Epithelial cell of esophagus (primary cell): ENCODE measurements at regions not wholly inside any gene's neighbourhood (a gene's known extent, or its start where the extent isn't known, plus 50 kb on each side); places are given as distances from the start of the nearest gene placed in this dataset.
A peak's percentile ranks its signal among the peaks of the same experiment; 100 is the strongest.

Experiments
- DNase-seq: peaks from one replicate; pipeline ENCODE4 v3.0.0; 2010; ENCODE audit warnings: low read depth
- H3K4me3 ChIP-seq: 2 replicates; pipeline ENCODE4 v1.5.1; 2011; ENCODE audit warnings: mild to moderate bottlenecking, low read length, control low read depth
- TF ChIP-seq, protein P1 (sequence below): IDR thresholded peaks from 2 replicates; pipeline ENCODE4 v1.5.1; 2011; ENCODE audit warnings: low read depth, mild to moderate bottlenecking, low read length, control low read depth, inconsistent platforms; ENCODE audit not compliant: insufficient read depth; ENCODE audit errors: missing control alignments

DNA sequence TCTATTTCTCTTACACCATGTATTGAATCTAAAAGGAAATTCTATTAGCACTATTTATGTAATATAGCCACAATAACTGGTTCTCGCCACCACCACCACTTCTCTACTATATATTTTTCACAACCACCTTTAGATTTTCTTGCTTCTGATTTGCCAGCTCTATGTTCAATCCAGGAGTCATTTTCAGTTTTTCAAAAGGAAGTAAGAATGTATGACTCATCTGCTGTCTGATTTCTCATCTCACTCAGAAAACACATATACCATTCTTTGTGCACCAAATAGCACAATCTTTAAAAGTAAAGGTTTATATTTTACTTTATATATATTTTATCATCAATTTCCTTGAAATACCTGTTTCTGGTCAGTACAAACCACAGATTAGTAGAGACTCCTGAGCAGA lies 1127.5 kb downstream of the TAF11L14 start:
- peak; percentile 57 for DNase-seq
- H3K4me3 ChIP-seq: no peak overlapping the region
- TF ChIP-seq, protein P1, sequence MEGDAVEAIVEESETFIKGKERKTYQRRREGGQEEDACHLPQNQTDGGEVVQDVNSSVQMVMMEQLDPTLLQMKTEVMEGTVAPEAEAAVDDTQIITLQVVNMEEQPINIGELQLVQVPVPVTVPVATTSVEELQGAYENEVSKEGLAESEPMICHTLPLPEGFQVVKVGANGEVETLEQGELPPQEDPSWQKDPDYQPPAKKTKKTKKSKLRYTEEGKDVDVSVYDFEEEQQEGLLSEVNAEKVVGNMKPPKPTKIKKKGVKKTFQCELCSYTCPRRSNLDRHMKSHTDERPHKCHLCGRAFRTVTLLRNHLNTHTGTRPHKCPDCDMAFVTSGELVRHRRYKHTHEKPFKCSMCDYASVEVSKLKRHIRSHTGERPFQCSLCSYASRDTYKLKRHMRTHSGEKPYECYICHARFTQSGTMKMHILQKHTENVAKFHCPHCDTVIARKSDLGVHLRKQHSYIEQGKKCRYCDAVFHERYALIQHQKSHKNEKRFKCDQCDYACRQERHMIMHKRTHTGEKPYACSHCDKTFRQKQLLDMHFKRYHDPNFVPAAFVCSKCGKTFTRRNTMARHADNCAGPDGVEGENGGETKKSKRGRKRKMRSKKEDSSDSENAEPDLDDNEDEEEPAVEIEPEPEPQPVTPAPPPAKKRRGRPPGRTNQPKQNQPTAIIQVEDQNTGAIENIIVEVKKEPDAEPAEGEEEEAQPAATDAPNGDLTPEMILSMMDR: no peak

DNA sequence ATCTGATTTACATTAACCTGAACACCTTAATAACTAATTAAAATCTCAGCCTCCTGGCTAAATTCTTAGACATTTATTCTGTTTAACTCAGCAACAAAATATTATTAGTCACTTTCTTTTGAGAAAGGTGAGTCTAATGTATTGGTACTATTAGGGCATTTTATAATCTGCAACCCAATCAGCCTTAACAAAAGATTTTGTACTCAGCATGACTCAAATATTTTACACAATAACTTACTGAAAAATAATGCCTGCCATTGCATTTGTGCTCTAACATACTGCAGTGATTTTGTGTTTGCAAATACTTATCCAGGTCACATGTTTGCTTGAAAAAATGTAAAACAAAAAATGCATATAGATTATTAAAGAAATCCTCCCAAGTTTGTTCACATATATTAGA lies 1129.9 kb downstream of the TAF11L14 start:
- H3K4me3 ChIP-seq: no peak overlapping the region
- TF ChIP-seq, protein P1: no peak
- peak; percentile 61 for DNase-seq

DNA sequence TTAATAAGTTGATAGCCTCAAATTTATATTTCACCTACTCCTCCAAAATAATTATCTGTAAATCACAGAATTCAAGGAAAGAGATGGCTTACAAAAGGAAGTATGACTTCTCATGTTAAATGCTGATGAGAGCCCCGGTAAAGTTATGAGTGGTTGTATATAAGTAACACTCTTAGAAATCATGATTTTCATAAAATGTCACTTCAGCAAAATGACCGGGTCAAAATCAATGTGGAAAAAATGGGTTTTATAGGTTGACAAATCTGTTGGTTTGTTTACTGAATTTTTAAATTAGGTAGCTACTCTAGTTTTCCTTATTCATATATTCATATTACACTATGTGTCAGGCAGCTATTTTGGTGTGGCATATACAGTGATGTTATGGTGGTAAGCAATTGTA lies 1131.0 kb downstream of the TAF11L14 start:
- TF ChIP-seq, protein P1: no peak
- DNase-seq: no peak
- no peak overlapping the region for H3K4me3 ChIP-seq

- TF ChIP-seq, protein P1: no peak
- H3K4me3 ChIP-seq: no peak overlapping the region
- DNase-seq: peak; percentile 56
Observed at GRCh38 chr5:18771097-18771610, 1136.9 kb downstream of the TAF11L14 start.

- TF ChIP-seq, protein P1: peak; percentile 88
- peak; percentile 82 for DNase-seq
- no peak overlapping the region for H3K4me3 ChIP-seq
Observed at GRCh38 chr5:18772475-18772874, 1138.2 kb downstream of the TAF11L14 start.

- DNase-seq: no peak
- TF ChIP-seq, protein P1: no peak
- H3K4me3 ChIP-seq: no peak overlapping the region
Observed at GRCh38 chr5:18778225-18778624, 1144.0 kb downstream of the TAF11L14 start.

- no peak for DNase-seq
- TF ChIP-seq, protein P1: no peak
- no peak overlapping the region for H3K4me3 ChIP-seq
Observed at GRCh38 chr5:18789218-18789998, 1155.1 kb downstream of the TAF11L14 start.
